DMS153 treated with DMSO at 0.1 percent for 48 hours (cell line): ENCODE measurements at regions not wholly inside any gene's neighbourhood (a gene's known extent, or its start where the extent isn't known, plus 50 kb on each side); places are given as distances from the start of the nearest gene placed in this dataset.
A peak's percentile ranks its signal among the peaks of the same experiment; 100 is the strongest.

ENCODE experiments used
- DNase-seq: peaks from one replicate; lab custom pipeline; 2025; ENCODE audit not compliant: unreplicated experiment; lab: John Stamatoyannopoulos, UW

DNA sequence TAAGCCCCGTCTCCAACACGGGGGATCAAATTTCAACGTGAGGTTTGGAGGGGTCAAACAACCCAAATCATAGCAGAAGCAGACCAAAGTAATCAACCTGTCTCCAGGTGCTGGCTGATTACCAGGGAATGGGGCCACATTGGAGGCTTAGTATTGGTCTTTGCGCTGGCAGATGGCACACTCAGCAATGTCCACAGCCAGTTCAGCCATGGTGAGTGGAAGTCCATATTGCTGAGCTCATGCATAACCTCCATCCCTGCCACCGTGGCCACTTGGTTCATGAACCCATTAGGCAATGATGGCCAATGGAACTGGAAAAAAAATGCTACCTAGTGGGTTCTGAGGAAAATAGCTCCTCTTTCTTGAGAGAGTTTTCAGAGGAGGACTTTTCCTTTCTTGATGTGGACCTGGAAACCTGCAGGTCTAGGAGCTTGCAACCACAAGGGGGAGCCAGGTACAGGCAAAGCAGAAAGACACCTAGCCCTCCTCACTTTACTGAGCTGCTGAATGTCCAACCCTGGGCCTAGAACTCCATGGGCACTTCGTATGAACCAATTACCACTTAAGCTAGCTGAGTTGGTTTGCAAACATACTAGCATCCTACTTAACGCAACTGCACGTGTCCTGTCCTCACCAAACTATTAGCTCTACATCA, 128.0 kb upstream of the GYPC start:
- peak; percentile 6 for DNase-seq

DNA sequence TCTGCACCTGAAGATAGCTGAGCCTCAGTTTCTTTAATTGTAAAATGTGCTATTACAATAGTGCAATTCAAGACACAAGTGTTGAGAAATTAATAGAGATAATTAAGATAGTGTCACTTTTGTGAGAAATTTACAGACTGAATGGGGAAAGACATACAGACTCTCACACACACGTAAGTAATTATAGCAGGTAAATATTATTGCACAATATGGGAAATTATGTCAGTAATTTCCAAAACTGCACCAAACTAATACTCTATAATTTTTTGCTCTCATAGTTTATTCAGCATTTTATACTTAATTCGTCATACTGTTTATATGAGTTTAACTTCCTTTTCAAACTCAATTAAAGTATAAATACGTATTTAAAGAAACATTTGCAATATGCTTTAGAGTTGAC, 124.9 kb upstream of the GYPC start:
- DNase-seq = no peak

DNA sequence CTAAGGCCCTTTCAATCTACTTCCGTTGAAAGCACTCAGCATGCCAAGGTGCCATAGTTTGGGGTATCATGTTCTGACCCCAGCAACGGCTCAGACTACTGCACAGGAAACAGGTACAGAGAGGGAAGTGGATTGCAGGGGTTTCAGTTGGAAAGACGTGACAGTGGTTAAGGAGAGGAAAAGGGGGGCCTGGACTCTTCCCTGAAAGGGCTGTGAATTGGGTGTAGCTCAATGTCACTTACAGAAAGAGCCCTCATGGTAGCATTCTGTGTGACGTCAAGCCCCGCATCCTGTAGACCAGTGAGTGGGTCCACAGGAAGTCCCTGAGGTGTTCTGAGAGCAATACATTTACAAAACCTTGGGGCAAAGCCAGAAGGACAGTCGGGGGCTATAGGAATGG, 121.5 kb upstream of the GYPC start:
- no peak for DNase-seq

DNA sequence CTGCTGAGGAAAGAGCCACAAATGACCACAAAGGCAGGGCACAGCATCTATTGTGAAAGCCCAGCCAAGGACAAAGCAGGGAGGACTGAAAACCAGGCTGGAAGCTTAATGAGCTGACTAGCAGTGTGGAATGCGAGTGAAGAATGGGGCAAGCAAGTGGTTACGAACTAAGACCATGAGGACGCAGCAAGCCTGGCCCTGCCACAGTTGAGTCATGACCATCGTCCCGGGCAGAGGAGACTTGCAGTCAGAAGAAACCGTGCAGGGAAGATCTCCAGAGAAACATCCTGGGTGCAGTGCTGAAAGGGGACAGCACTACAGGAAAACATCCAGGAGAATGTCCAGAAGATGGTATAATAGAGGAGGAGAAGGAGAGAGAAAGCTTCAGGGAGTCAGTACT, 120.5 kb upstream of the GYPC start:
- no peak for DNase-seq

DNA sequence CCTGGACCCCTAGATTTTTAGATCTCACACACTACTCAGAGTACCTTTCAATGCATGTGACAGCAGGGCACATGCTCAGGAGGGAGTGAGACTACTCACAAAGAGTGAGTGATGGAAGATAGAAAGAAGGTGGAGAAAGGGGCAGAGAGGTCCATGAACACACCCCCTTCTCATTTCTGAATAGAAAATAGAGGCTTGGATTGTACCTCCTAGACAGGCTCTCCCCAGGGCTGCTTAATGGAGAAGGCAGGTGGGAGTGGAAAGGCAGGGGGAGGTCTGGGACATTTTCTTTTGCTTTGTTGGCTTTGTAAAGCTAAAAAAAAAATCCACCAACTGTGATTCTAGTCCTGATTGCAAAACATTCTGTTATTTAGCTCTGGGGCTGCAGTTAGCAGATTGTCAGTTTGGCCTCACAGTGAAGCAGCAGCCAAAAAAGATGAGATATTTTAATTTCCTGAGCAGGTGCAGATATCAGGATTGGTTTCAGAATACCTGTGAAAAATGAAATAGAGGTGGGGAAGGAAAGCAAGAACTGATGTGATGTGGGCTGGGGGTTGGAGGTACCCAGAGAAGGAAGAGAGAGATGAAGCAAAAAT, 119.3 kb upstream of the GYPC start:
- no peak for DNase-seq

DNA sequence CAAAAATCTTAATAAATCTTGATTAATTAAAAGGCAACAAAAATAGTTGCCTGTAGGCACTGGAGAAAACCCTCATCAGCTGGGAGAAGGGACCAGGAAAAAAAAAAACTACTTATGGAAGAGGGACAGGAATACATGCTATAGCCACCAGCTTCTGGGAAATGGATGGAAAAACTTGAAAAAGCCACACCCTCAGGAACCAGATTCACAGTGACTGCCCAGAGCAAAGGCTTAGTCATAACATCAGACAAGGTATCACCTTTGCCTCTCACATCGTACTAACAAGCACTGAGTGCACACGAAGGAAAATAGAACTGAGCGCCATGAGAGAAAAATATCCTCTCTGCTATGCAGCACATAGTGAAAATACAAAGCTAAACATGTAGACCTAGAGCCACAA, 116.9 kb upstream of the GYPC start:
- no peak for DNase-seq

DNA sequence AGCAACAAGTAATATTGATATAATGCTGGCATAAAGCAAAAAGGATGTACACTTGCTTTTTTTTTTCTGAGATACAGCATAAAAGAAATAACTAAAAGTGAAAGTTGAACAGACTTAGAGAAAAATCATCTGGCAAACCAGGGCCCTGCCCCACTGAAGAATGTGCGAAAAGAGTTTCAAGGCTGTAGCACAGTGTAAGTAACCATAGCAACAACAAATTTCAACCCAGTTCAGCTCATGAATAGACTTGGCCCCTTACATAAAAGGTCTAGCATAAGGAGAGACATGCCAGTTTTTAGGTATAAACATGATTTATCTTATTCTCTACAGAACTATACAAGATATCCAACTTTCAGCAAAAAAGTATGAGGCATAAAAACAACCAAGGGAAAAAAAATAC, 113.7 kb upstream of the GYPC start:
- DNase-seq = no peak

DNA sequence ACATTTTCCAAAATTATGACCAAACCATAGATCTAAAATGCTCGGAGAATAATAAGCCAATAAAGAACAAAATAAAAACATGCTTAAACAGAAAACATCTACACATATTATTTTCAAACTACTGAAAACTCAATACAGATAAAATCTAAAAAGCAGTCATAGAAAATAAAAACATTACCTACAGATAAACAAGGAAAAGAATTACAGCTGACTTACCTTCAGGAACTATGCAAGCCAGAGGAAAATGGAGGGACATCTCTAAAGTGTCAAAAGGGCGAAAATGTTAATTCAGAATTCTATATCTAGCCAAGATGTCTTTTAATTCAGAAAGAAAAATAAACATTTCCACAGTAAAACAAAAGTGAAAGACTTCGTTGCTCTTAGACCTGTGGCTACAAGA, 112.9 kb upstream of the GYPC start:
- DNase-seq = peak; percentile 6

DNA sequence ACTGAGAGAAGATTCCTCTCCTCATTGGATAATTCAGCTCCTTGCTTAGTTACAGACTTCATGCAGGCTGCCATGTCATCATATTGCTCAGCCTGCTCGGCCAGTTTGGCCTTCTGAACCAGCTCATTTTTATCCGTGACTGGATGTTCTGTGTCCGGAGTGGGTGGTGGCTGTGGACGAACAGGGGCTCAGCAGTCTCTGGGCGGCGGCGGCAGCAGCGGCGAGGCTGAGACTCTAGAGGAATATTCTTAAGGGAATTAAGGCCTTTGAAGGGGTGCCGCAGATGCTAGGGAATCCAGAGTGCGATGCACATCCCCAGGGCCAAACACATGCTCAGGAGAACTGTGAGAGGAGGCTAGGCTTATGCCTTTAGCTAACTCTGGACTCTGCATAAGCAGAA, 97.9 kb upstream of the GYPC start:
- no peak for DNase-seq

DNA sequence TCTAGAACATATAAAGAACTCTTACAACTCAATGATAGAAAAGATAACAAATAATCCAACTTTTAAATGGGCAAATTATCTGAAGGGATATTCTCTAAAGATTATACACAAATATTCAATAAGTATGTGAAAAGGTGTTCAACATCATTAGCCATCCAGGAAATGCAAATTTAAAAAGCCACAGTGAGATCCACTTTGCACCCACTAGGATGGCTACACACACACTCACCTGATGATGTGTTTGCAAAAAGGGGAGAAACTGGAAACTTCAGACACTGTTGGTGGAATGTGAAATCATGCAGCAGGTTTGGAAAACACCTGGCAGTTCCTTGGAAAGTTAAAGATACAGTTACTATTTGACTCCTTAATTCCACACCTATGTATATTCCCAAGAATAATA, 87.2 kb upstream of the GYPC start:
- no peak for DNase-seq

DNA sequence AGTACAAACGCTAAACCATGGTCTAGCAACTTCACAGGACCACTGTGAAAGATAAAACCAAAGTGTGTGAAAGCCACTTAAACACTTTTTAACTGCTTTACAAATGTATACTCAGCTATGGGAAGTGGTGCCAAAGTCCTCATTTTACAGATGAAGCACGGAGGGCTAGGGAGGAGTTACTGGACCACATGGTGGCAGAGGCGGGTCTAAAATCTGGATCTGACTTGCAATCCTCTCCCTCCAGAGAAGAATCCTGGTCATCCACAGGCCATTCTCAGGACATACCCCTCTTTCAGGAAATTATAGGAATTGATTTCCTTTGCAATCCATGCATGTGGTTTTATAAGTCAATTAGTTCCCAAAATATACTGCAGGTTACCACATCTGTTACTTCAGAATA, 84.6 kb upstream of the GYPC start:
- DNase-seq = no peak

DNA sequence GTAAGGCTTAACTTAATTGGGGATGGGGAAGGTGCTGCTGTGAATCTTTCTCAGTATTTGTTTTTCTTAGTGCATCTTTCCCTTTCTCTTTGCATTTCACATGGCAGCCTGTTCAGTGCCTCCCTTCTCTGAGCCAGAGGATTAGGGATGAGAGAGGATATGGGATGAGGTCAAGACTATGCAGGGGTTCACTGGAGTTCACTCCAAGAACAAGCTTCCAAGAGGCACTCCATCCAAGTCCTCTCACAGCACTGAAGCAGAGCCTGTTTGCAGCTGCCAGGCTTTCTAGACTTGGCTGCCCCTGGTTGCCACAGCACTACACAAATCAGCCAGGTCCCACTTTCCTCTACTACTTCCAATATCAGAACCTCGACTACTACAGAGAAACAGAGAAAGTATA, 80.3 kb upstream of the GYPC start:
- no peak for DNase-seq

DNA sequence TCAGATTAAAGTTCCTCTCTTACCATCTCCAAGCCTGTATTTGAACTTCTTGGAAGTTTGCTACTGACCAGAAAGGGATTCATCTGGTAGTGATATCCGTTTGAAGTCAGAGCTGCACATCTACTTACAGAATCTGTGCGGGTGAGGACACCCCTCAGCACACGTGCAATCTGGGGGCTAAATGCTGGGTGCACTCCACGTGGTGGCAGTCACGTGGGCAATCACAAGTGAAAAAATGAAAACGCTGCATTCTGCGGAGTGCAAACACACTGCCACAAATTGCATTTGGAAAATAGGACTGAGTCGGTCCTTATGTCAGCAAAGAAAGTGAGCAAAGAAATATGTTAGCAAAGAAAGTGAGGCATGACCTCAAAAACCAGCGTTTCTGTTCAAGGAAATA, 76.1 kb upstream of the GYPC start:
- no peak for DNase-seq

DNA sequence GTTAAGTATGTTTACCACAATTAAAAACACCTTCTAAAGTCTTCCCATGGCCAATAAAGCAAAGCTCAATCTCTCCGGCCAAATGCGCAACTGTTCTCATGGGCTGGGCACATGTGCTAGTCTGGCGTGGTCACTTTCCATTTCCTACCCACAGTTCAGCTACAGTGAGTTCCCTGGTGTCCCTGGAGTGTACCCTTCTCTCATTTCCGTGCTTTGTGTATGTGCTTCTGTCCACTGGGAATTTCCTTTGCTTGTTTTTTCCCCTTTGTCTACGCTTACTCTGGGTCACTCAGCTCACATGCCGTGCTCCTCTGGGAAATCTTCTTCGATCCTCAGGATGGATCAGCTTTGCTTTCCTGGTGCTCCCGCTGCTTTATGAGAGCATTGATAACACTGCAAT, 69.6 kb upstream of the GYPC start:
- DNase-seq = no peak

DNA sequence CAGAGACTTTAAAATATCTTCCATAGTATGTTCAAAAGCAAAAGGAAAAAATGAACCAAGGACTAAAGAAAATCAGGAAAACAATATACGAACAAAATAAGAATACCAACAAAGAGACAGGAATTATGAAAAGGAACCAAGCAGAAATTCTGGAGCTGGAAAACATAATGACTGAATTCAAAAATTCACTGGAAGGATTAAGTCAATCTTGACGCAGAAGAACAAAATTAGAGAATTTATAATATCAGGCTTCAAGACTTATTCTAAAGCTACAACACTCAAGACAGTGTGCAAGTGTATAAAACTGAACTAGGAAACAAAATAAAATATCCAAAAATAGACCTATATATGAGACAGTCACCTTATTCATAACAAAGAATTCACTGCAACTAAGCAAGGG, 56.9 kb upstream of the GYPC start:
- no peak for DNase-seq

DNA sequence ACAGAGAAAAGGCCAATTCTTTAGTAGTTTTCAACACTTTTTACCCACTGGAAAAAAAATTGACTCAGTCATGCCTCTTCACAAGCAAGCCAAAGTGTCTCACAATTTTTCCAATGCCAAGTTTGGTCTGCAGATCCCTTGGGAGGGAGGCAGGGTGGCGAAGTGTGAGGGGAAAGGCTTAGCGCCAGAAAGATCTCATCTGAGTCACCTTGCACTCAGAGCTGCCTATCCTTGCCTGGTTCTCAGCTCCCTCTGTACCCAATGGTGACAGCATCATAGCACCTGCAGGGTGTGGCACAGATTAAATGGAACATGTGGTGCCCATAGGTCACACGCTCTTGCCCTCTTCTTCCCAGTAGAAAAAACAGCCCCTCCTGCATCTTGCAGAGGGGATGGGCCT, 55.2 kb upstream of the GYPC start:
- no peak for DNase-seq

DNA sequence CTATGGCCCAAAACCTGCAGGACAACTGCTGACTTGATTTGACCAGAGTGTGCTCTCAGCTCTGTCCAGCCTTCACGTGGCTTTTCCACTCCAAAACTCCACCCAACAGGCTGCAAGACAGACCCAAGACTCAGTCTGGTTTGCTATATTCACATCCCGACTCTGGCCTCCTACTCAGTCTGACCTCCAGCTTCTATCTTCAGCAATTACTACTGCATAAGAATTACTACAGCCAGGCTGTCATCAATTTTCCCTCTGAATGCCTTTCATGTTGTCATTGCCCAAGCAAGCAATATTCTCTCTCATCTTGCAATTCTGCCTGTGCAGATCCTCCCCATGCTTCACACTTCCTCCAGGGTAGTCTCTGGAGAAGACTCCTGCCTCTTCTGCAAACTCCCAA, 53.6 kb upstream of the GYPC start:
- DNase-seq = no peak
